ENCODE measurements at regions not wholly inside any gene's neighbourhood (a gene's known extent, or its start where the extent isn't known, plus 50 kb on each side); places are given as distances from the start of the nearest gene placed in this dataset.

GRCh38 chr3:155029941-155030340 lies 50.2 kb upstream of the MME start:
- DNase-seq (ENCODE audit: low read depth, low spot score) = no peak

GRCh38 chr3:155026999-155027591 lies 53.0 kb upstream of the MME start:
- DNase-seq (ENCODE audit: low read depth, low spot score) = no peak

GRCh38 chr3:155024006-155024638 lies 56.0 kb upstream of the MME start:
- no peak for DNase-seq (ENCODE audit: low read depth, low spot score)

GRCh38 chr3:155022896-155023295 lies 57.2 kb upstream of the MME start:
- no peak for DNase-seq (ENCODE audit: low read depth, low spot score)

- no peak for DNase-seq (ENCODE audit: low read depth, low spot score)
Measured at GRCh38 chr3:155019575-155019974, 60.5 kb upstream of the MME start.

- DNase-seq (ENCODE audit: low read depth, low spot score) = no peak
Measured at GRCh38 chr3:155018621-155019330, 61.3 kb upstream of the MME start.

- DNase-seq (ENCODE audit: low read depth, low spot score) = no peak
Measured at GRCh38 chr3:155015776-155016436, 64.2 kb upstream of the MME start.

- DNase-seq (ENCODE audit: low read depth, low spot score) = no peak
Measured at GRCh38 chr3:155014953-155015352, 65.2 kb upstream of the MME start.

- no peak for DNase-seq (ENCODE audit: low read depth, low spot score)
Measured at GRCh38 chr3:155013427-155013826, 66.7 kb upstream of the MME start.

- DNase-seq (ENCODE audit: low read depth, low spot score) = no peak
Measured at GRCh38 chr3:155012584-155012983, 67.5 kb upstream of the MME start.

- DNase-seq (ENCODE audit: low read depth, low spot score) = no peak
Measured at GRCh38 chr3:155010416-155010815, 69.7 kb upstream of the MME start.

GRCh38 chr3:155009217-155009616 lies 70.9 kb upstream of the MME start:
- no peak for DNase-seq (ENCODE audit: low read depth, low spot score)

- DNase-seq (ENCODE audit: low read depth, low spot score) = no peak
Measured at GRCh38 chr3:155007729-155008128, 72.4 kb upstream of the MME start.

- DNase-seq (ENCODE audit: low read depth, low spot score) = no peak
Measured at GRCh38 chr3:155001289-155002010, 78.7 kb upstream of the MME start.

GRCh38 chr3:154992655-154993054 lies 87.5 kb upstream of the MME start:
- DNase-seq (ENCODE audit: low read depth, low spot score) = no peak

- no peak for DNase-seq (ENCODE audit: low read depth, low spot score)
Measured at GRCh38 chr3:154990543-154990942, 89.6 kb upstream of the MME start.

- DNase-seq (ENCODE audit: low read depth, low spot score) = no peak
Measured at GRCh38 chr3:154987846-154988245, 92.3 kb upstream of the MME start.

GRCh38 chr3:154981664-154982063 lies 98.5 kb upstream of the MME start:
- no peak for DNase-seq (ENCODE audit: low read depth, low spot score)

GRCh38 chr3:154981201-154981600 lies 98.9 kb upstream of the MME start:
- DNase-seq (ENCODE audit: low read depth, low spot score) = no peak

GRCh38 chr3:154979331-154979730 lies 100.8 kb upstream of the MME start:
- DNase-seq (ENCODE audit: low read depth, low spot score) = no peak

- no peak for DNase-seq (ENCODE audit: low read depth, low spot score)
Measured at GRCh38 chr3:154977666-154978065, 102.5 kb upstream of the MME start.

Data from iPS DF 19.7 (cell line).